NCI-H345 (cell line): ENCODE measurements at regions not wholly inside any gene's neighbourhood (a gene's known extent, or its start where the extent isn't known, plus 50 kb on each side); places are given as distances from the start of the nearest gene placed in this dataset.
"Not testable (repeated sequence)": the region's sequence is repeated elsewhere in the genome, so short reads cannot be mapped to it uniquely, and the experiment has no call there.

Experiments
- DNase-seq: peaks from one replicate; lab custom pipeline; 2025; lab: John Stamatoyannopoulos, UW

DNA sequence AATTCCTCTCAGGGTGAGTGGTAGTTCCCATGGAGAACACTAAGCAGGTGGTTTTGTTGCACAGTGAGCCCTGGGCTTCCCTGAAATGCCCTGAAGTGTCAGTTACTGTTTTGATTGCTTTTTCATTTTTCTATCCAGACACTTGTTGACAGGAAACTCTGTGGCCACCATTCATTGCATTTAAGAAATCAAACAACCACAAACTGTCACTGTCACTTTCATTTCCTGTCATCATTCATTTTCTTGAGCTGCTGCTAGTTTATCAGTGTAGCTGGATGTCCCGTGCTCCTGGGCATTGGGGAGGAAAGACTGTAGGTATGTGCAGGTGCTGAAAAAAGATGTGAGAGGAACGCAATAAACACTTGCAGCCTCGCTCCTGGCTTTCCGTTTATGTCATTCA, 891.6 kb upstream of the ZEB2 start:
- peak; percentile 3 for DNase-seq

DNA sequence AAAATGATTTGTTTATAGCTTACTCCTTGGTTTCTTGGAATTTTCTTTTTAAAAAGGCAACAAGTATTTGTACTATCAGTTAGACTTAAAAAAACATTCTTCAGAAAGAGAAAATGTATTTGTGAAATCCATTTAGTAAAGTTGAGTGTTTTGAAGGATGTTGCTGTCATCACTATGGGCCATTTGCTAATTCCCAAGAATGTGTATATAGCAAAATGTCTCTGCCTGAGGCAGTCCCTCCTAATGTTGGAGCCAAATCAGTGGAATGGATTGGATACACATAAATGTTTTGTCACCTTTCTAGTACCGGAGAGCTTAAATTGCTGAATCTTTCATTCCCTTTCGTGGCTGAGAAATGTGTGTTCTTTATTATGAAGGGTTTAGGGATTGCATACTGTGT, 890.2 kb upstream of the ZEB2 start:
- no peak for DNase-seq

DNA sequence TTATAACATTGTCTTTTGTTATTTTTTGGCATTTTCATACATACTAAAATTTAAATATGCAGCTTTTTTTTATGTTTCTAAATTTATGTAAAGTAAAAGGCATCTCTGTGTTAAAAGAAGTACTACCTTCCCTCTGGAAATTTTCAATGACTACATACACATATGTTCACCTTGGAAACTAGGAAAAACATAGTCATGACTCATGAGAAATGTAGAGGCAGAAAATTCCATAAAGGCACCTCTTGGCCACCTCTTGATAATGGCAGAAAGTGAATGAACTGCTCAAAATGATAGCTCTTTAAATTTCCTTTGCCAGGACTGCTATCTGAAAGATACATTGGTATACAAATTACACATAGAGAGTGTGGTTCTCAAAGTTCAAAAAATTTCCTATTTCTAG, 889.1 kb upstream of the ZEB2 start:
- DNase-seq, result no peak

DNA sequence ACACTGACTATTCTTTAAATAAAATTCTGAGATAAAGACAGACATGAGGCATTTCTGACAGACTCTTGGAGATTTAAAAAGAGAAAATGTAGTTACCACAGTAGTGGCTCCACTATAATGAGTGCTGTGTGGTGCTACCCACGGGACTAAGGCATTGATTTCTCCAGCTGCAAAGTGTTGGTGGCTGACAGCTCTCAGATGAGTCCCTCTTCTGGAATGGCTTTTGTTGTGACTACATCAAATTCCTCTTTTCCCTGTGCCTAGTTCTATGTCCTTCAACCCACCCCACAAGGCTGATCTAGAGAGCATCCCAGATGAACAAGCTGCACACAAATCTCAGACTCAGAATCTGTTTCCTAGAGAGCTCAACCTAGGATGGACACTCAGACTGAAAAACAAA, 884.8 kb upstream of the ZEB2 start:
- DNase-seq, result no peak

DNA sequence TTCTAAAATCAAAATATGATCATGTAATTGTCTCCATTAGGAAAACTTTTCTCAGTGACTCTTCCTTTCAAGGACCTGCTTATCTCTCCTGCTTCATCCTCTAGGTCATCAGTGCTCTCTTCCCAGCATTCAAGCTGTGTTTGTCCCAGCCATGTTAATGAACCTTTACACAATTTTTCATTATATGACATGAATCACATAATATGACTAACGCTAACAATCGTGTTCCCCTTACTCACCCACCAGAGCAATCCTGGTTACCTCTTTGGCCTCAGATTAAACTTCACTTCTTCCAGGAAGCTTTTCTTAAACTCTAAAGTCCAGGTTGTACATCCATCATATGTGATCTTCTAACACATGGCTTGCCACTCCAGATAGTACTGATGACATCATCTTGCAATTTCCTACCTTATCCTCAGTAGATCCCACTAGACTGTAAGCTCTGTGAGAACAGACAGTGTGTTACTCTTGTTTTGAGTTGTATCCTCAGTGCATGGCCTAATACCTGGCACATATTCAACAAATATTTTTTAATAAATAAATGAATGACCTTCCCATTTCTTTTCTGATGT, 882.9 kb upstream of the ZEB2 start:
- DNase-seq, result no peak

DNA sequence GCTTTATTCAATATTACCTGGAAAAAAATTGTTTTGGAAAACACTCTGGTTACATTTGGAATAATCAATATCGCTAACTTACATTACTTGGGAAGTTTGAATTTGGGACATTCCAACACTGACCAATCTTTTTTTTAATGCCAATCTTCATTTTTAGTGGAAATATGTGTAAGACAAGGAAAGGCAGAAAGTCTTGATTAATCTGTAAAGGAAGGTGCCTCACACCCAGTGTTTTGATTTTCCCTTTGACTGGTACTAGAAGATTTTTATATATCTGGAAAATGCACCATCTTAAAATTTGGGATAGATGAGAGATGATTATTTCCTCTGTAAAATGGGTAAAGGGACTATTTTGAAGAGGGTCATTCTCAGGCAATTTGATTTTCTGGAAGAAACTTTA, 879.2 kb upstream of the ZEB2 start:
- DNase-seq, result no peak

DNA sequence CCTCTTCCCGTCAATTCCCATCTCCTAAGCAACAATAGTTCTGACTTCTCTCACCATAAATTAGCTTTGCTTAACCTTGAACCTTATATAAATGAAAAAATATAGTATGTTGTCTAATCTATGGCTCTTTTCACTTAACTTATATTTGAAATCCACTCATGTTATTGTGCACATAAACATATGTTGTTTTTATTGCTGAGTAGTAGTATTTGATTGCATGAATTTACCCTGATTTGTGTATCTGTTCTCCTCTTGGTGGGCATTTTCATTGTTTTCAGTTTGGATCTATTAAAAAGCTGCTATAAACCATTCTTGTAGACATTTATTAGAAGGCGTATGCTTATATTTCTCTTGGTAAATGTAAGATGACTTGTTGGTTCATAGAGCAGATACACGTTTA, 874.3 kb upstream of the ZEB2 start:
- DNase-seq, result no peak

DNA sequence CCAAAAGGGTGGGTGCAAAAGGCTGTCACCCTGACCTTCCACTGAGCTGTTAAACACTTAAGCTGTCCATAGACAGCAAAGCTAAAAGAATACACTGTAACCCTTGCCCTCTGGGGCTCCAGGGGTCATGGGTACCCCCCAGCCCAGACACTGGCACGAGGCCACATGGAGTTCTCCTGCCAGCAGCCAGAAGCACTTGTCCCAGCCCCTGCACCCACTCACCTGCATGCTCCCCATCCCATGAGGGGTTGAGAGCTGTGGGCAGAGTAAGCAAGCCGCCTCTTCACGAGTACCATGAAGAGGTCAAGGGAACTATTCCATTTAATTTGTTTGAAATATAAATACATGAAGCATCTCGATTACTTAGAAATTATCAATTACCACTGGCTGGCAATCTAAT, 867.1 kb upstream of the ZEB2 start:
- no peak for DNase-seq

DNA sequence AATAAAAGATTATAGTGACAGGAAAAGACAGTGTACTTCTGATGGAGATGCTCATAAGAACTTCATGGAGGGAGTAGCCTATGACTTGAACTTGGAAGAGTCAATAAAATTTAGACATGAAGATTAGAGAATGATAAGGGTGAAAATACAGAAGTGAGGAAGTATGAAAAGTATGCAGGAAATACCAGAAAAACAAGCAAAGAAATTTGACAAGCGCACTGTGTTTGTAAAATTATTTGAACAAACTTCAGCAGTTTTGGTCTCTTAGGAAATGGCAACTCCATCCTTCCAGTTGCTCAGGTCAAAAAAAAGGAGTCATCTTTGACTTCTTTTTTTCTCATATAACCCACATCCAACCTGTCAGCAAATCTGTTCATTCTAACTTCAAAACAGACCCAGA, 864.0 kb upstream of the ZEB2 start:
- no peak for DNase-seq

DNA sequence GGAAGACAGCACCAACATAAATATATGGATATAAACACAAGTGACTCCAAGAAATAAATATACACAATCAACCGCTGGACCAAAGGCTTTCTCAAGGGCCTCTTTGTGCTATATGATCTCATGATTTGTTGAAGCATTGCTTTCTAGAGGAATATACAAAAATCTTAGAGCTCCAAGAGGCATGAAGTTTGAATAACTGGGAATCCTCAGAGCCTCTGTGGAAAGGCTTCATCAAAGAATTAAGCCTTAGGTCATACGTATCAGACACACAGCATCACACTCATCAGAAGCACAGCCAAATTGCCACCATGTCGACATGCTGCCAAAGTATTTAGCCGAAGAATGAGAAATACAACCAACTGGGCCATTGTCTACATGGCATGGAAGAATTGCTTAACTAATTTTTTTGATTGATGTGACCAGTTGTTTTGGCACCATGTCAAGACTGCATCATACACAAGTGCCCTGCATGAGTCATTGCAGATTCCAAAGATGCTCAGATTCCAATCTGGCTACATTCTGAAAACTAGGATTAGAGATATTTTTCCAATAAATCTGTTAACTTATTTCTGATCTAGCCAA, 860.6 kb upstream of the ZEB2 start:
- DNase-seq, result no peak

DNA sequence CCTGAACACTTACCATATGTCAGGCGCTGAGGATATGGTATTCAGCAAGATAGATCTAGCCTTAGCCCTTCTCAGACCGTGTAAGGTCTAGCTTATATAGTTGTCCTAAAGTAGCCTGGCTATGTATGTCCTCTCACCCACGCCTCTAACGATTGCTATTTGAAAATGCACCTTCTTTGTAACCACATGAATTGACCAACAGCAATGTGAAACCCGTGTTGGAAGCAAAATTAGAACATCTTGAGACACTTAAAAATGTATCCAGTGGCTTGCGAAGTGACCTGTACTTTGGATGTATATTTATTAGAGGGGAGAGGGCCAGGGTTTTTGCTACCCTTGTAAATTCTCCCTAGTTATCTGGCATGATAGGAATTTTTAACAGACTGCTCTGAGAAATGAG, 860.0 kb upstream of the ZEB2 start:
- no peak for DNase-seq

DNA sequence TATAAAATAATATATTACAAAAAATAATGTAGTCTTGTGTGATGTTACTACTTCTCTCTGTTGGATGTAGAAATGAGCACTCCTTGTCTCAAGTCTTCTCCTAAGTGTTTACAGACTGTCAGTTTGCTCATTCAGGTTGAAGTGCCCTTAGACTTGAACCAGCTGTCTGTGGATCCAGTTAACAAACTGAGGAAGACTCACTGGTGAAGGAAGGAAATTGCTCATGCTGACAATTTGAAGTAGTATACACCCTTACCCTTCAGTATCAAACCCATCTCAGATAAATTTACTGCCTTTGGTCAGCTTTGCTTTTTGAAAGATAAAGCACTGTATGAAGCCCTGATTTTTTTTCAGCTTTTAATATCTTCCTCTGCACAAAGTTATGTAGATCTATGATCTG, 854.2 kb upstream of the ZEB2 start:
- DNase-seq, result no peak

DNA sequence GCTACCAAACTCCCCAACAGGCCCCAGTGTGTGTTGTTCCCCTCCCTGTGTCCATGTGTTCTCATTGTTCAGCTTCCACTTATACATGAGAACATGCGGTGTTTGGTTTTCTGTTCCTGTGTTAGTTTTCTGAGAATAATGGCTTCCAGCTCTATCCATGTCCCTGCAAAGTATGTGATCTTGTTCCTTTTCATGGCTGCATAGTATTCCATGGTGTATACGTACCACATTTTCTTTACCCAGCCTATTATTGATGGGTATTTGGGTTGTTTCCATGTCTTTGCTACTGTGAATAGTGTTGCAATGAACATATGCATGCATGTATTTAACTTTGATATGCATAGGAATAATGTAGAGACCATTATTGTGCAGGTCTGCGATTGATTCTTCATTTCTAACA, 847.4 kb upstream of the ZEB2 start:
- not testable (repeated sequence) for DNase-seq

DNA sequence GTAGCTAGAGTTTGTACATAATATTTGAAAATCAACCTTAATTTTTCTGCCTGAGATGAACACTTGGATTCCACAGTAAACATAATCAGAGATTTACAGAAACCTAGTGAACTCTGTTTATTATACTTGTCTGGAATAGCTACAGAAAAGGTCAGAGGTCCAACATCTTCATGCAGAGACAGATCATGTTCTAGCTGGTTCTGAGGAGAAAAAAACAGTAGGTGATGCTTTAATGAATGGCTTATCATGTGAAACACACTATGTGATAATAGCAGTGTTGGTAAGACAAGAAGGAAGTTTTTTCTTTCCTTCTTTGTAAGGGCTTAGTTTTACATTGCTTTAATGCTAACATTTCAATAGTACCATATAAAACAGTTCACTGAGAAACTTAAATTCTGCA, 846.4 kb upstream of the ZEB2 start:
- DNase-seq, result no peak

DNA sequence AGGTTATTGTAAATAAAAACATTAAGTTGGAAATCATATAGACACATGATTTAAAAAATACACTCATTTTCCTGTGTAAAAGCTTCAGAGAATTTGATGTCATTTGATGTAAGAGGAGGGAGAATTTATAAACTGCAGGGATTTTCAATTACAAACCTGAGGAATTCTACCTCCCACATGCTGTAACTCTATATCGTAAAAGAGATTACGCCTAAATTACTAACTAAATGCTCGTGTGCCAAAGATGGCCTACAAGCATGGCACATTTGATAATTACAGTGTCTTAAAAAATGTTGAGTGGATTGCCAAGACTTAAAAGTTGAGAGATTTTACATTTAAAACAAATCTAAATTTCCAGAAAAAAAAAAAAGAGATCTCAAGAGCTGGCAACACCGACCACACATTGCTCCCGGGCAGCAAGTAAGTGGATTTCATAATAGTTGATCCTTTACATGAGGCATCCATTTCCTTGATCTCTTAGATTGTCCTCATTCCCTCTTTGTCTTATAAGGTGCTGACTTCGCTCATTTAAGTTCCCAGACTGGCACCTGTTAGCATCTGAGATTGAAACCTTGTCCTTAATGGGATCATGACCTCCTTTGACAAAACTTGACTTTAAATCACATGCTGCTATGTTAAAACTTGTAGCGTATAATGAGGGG, 840.3 kb upstream of the ZEB2 start:
- DNase-seq, result no peak

DNA sequence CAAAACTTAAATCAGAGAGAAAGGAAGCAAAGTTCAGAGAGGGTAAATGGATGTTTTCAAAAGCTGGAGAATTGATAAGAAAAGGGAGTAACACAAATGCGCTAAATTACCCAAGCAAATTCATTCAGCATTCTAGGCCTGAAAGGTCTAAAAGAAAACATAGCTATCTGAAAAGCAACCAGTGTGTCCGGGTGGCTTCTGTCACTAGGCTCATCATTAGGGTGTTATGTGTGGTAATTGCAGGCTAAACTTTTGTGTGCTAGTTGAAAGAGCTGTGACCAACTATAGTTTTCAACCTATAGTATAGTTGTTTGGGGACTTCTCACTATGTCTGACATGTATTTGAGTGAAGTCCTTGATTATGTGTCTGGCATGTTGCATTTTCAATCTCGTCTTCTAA, 839.6 kb upstream of the ZEB2 start:
- DNase-seq, result no peak

DNA sequence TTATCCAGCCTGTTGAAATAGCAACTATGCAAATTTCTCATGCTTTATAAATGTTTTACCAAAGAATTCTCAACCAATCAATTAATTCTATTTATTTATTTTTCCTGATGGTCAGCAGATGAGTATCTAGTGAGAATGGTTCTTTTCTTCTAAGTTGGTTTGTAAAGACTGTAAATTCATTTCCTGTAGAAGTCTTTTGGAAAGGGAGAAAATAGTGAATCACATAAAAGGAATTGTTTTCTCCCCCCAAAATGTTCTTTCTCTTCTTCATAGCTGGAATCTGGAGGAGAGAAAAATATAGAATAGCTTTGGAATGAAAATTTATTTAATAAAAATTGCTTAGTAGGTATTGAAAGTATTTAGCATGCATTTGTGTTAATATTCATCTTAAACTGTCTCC, 836.1 kb upstream of the ZEB2 start:
- DNase-seq, result no peak

DNA sequence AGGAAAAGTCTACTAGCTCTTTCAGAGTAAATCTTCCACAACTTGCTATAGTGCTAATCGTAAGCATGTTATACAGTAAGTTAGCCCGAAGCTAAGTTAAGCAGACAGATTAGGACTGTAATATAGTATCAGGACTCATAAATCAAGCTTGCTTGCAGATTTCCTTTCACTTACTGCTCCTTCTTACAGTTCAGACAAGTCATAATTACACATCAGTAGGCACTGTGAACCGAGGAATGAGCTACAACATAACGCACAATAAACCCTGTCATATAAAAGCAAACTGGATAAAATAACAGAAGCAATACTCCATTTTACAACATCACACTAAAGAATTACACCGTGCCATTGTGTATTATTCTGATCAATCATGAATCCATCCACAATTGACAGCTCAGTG, 832.6 kb upstream of the ZEB2 start:
- no peak for DNase-seq

DNA sequence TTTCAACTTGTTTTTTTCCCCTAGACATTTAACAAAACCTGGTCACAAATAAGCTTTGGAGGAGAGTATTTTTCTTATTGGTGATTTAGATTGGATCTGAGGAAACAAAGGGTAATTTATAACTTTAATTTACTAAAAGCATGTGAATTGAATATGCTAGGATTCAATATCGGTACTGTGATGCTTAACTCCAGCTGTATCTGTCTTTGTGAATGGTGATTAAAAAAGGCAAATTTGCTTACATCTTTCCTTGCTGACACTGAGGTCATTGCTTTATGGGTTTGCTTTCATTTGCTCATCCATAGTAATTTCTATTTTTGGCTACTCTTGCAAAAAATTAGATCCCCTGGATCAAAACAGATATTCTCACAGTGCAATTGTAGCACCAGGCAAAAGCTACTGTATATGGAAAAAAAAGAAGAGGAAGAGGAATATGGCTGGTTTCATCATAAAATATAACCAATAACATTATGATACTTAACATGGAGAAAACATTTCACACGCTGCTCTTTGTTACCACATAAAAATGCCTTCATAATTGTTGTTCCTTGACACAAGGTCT, 832.0 kb upstream of the ZEB2 start:
- DNase-seq, result no peak

DNA sequence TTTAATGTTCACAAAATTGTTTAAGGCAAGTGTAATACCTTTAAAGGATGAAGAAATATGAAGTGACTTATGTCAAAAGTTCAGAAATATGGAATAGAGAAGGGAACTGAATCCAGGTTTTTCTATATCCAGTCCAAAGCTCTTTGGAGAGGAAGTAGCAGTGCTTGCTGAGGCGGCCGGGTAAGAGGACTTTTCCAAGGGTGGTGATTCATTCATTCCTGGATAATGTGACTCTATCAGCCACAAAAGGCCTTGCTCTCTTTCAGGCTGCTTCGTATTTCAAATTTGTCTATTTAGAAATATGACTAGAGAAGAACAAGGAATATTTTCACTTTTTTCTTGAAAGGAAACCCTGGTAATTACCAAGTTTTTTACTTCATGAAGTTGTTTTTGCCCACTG, 830.1 kb upstream of the ZEB2 start:
- DNase-seq, result no peak

DNA sequence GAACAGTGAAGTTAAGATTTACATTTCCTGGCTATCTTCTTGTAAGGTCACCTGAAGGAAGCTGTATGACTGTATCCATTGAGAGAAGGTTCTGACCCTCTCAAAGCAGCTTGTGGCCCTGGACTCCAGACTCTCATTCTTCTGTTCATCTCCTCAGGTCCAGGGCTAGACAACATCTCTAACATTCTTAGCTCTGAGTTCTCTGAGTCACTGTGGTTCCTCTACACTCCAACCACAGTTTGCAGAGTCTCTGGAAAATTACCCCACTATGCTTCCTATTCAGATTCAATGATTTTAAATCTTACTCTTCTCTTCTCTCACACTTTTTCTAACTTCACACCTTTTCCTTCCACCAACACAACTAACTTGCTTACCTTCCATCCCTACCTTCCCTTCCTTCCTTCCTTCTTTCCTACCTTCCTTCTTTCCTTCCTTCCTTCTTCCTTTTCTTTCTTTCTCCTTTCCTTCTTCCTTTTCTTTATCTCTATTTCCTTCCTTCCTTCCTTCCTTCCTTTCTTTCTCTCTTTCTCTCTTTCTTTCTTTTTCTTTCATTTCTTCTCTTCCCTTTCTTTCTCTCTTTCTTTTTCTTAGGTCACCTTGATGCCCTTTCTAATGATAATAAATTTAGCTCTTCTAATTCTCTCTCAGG, 824.3 kb upstream of the ZEB2 start:
- DNase-seq, result no peak

DNA sequence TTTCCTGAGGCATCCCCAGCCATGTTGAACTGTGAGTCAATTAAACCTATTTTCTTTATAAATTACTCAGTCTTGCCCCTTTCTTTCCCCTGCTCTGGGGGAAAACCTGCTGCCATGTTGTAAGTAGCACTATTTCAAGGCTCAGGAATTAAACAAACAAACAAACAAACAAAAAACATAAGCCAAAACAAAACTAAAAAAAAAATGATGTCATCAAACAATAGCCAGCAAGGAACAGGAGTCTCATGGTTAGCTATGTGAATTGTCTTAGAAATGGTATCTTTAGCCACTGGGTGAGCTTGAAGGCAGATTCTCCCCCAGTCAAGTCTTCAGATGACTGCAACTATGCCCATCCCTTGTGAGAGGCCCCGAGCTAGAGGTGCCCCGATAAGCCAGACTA, 823.4 kb upstream of the ZEB2 start:
- DNase-seq, result no peak

DNA sequence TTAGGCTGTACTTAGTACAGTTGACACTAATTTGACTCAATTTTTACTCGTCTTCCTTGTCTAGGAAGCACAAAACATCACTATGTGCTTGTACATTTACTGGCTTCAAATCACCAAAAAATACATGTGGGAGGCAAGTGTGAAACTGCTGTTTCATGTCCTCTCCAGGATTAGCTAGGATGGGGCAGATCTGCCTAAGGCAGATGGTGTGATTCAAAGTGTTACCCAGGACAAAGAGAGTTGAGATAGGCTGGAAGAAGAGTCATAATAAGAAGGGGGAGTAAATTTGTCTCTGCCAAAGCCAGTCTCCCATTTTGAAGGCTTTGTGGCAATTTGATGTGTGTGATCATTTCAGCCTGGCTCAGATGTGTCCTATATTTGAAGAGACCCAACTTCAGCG, 821.6 kb upstream of the ZEB2 start:
- no peak for DNase-seq
